GM18861 (cell line): ENCODE measurements at regions not wholly inside any gene's neighbourhood (a gene's known extent, or its start where the extent isn't known, plus 50 kb on each side); places are given as distances from the start of the nearest gene placed in this dataset.

ENCODE experiments used
- ATAC-seq: cut with Tn5 transposase; IDR thresholded peaks from one replicate; pipeline ENCODE4 v1.9.1; 2021; ENCODE audit not compliant: unreplicated experiment

GRCh38 chr12:31783996-31784645 is 55.3 kb upstream of the AMN1 start:
- ATAC-seq: no peak

- ATAC-seq: no peak
Observed at GRCh38 chr12:31783556-31783955, 54.7 kb upstream of the AMN1 start.

- no peak for ATAC-seq
Observed at GRCh38 chr12:31781894-31782540, 53.2 kb upstream of the AMN1 start.

GRCh38 chr12:31780096-31780495 is 51.3 kb upstream of the AMN1 start:
- no peak for ATAC-seq

GRCh38 chr12:31778687-31779086 is 49.9 kb upstream of the AMN1 start:
- no peak for ATAC-seq
